ENCODE measurements at regions not wholly inside any gene's neighbourhood (a gene's known extent, or its start where the extent isn't known, plus 50 kb on each side); places are given as distances from the start of the nearest gene placed in this dataset.

DNA sequence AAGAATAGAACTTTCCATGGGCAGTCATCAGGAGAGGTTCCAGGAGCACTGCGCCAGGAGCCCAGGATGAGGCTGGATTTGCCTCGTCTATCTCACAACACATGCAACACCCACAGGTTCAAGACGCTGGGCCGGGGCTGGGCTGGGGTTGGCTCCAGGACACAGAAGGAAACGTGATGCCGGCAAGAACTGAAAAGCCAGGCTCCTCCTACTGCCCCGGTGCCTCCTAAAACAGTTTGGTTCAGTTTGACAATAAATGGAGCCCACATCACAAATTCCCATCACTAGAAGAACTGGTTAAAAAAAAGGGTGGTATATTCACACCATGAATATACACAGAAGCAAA is 75.9 kb downstream of the INHBB start:
- H3K36me3 ChIP-seq (ENCODE audit: control insufficient read depth in 1 of 2, insufficient read depth in 2 of 2, low read depth in 1 of 2, low read length in 2 of 2), result no peaks in the 10 kb centered on the region
- H3K9me3 ChIP-seq (ENCODE audit: control insufficient read depth, low read length), result no peaks in the 10 kb centered on the region
- no peak overlapping the region for H2BK120ac ChIP-seq (ENCODE audit: low read depth, low read length)
- 57% methylated on average over 5 of the region's 7 CpGs for WGBS
- no peak overlapping the region for H4K91ac ChIP-seq (ENCODE audit: low read length)
- no peaks in the 10 kb centered on the region for H3K4me1 ChIP-seq (ENCODE audit: control insufficient read depth, insufficient read depth, low read depth, low read length)
- H4K8ac ChIP-seq (ENCODE audit: low read length), result no peak overlapping the region
- no peak overlapping the region for H3K27ac ChIP-seq (ENCODE audit: low read length, poor library complexity, severe bottlenecking)
- H3K14ac ChIP-seq (ENCODE audit: low read length in 2 of 2), result no peak overlapping the region
- H3K4me2 ChIP-seq (ENCODE audit: low read length, poor library complexity, severe bottlenecking), result no peak overlapping the region
- no peak overlapping the region for H2AFZ ChIP-seq (ENCODE audit: low read depth, low read length)
- H3K18ac ChIP-seq (ENCODE audit: low read depth in 1 of 2, low read length in 2 of 2), result no peak overlapping the region
- H3K79me1 ChIP-seq (replicated peaks; ENCODE audit: low read length, poor library complexity, severe bottlenecking), result no peaks in the 10 kb centered on the region
- H2BK15ac ChIP-seq (ENCODE audit: low read depth, poor library complexity, severe bottlenecking), result no peak overlapping the region
- H3K9ac ChIP-seq (ENCODE audit: low read length), result no peak overlapping the region
- no peak overlapping the region for H3K4ac ChIP-seq (ENCODE audit: low read depth in 1 of 2, low read length in 2 of 2)
- H2BK5ac ChIP-seq (ENCODE audit: low read depth, low read length, poor library complexity, severe bottlenecking), result no peak overlapping the region
- H2AK5ac ChIP-seq (ENCODE audit: low read length, severe bottlenecking), result no peak overlapping the region
- H3K23ac ChIP-seq (ENCODE audit: low read length in 2 of 2), result no peak overlapping the region
- no peak for DNase-seq
- no peak overlapping the region for H3K4me3 ChIP-seq (ENCODE audit: insufficient read depth in 1 of 2, low read depth in 1 of 2, low read length in 2 of 2)
- H3K27me3 ChIP-seq (ENCODE audit: control insufficient read depth in 1 of 2, insufficient read depth in 1 of 2, low read length in 2 of 2), result peaks cover 75 to 85% of the 10 kb centered on the region in 2 experiments
- no peak overlapping the region for H2BK12ac ChIP-seq (ENCODE audit: low read length in 2 of 2)

DNA sequence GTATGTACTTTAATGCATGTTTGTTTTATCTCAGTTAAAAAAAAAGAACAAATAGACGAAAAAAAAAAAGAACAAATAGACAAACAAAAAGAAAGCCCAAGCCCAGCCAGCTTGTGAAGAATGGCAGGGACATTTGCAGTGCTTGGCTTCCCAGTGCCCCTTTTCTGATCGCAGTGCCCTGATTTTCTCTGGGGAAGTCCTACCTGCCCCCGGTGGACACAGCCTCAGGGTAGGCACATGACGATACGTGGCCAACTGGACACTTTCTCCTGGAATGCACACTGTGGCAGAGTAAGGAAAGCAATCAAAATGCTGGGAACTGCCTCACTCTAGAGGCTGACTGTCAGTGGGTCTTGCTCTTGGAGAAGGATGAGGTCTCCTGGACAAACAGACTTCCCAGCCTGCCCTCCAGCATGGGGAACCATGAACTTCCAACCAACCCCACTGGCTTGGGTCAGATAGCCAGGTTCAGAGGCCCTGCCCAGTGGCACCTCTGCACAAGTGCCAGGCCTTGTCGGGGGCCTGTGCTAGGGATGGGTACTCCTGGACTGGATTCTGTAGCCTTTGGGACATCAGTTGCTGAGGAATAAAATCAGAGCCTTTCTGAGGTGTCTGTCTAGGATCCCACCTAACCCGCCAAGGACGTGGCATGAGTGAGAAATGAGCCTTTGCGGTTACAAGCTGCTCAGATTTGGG is 76.7 kb downstream of the INHBB start:
- H3K4ac ChIP-seq (ENCODE audit: low read depth in 1 of 2, low read length in 2 of 2), result no peak overlapping the region
- no peak overlapping the region for H2BK5ac ChIP-seq (ENCODE audit: low read depth, low read length, poor library complexity, severe bottlenecking)
- H3K4me1 ChIP-seq (ENCODE audit: control insufficient read depth, insufficient read depth, low read depth, low read length), result no peaks in the 10 kb centered on the region
- H3K4me2 ChIP-seq (ENCODE audit: low read length, poor library complexity, severe bottlenecking), result no peak overlapping the region
- H3K23ac ChIP-seq (ENCODE audit: low read length in 2 of 2), result no peak overlapping the region
- peaks cover 78 to 89% of the 10 kb centered on the region in 2 experiments for H3K27me3 ChIP-seq (ENCODE audit: control insufficient read depth in 1 of 2, insufficient read depth in 1 of 2, low read length in 2 of 2)
- H3K18ac ChIP-seq (ENCODE audit: low read depth in 1 of 2, low read length in 2 of 2), result no peak overlapping the region
- H3K9me3 ChIP-seq (ENCODE audit: control insufficient read depth, low read length), result no peaks in the 10 kb centered on the region
- H3K4me3 ChIP-seq (ENCODE audit: insufficient read depth in 1 of 2, low read depth in 1 of 2, low read length in 2 of 2), result no peak overlapping the region
- H2BK120ac ChIP-seq (ENCODE audit: low read depth, low read length), result no peak overlapping the region
- no peak overlapping the region for H2AK5ac ChIP-seq (ENCODE audit: low read length, severe bottlenecking)
- no peaks in the 10 kb centered on the region for H3K79me1 ChIP-seq (replicated peaks; ENCODE audit: low read length, poor library complexity, severe bottlenecking)
- no peak overlapping the region for H2BK15ac ChIP-seq (ENCODE audit: low read depth, poor library complexity, severe bottlenecking)
- H4K91ac ChIP-seq (ENCODE audit: low read length), result no peak overlapping the region
- H3K36me3 ChIP-seq (ENCODE audit: control insufficient read depth in 1 of 2, insufficient read depth in 2 of 2, low read depth in 1 of 2, low read length in 2 of 2), result no peaks in the 10 kb centered on the region
- no peak for DNase-seq
- H4K8ac ChIP-seq (ENCODE audit: low read length), result no peak overlapping the region
- WGBS, result 85% methylated on average over 9 of the region's 9 CpGs
- H3K14ac ChIP-seq (ENCODE audit: low read length in 2 of 2), result no peak overlapping the region
- H3K9ac ChIP-seq (ENCODE audit: low read length), result no peak overlapping the region
- H2BK12ac ChIP-seq (ENCODE audit: low read length in 2 of 2), result no peak overlapping the region
- no peak overlapping the region for H2AFZ ChIP-seq (ENCODE audit: low read depth, low read length)
- H3K27ac ChIP-seq (ENCODE audit: low read length, poor library complexity, severe bottlenecking), result no peak overlapping the region

DNA sequence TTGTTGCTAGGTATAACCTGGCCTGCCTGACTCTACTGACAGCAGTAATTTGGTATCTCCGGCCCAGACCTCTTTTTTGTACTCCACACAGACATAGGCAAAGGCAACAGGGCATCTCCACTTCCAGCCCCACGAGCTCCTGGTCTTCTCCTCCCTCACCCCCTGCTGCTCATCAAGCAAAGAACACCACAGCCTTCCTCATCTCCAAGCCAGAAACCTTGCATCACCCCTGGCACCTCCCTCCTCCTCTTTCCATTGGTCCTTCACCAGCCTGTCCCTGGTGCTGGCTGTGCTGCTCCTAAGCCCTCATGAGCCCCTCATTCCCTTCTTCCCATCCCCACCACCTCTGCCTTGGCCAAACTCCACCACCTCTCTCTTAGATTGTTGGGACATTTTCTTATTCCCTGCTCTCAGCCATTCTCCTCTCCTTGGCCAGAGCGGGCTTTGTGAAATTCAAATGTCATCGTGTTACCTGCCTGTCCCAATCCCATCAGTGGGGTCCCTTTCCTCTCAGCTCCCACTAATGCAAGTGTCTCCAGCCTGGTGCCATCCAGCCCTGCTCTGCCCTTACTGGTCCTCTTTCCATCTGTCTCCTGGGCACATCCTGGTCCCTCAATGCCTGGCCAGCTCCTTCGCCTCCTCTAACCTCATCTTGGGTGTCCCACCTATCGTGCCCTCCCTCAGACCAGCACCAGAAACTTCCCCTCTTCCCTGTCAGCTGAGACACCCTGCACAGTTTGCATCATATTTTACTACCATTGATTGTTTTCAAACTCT is 77.4 kb downstream of the INHBB start:
- Histone ChIP-seq H3K36me3 (ENCODE audit: control insufficient read depth in 1 of 2, insufficient read depth in 2 of 2, low read depth in 1 of 2, low read length in 2 of 2) (no peaks in the 10 kb centered on the region), H3K18ac (ENCODE audit: low read depth in 1 of 2, low read length in 2 of 2) (no peak overlapping the region), H3K14ac (ENCODE audit: low read length in 2 of 2) (peak overlapping the region in 1 of 2 experiments; percentile 38), H2BK5ac (ENCODE audit: low read depth, low read length, poor library complexity, severe bottlenecking) (no peak overlapping the region), H3K27me3 (ENCODE audit: control insufficient read depth in 1 of 2, insufficient read depth in 1 of 2, low read length in 2 of 2) (peaks cover 77 to 85% of the 10 kb centered on the region in 2 experiments), H3K4ac (ENCODE audit: low read depth in 1 of 2, low read length in 2 of 2) (no peak overlapping the region), H3K4me2 (ENCODE audit: low read length, poor library complexity, severe bottlenecking) (no peak overlapping the region), H2AFZ (ENCODE audit: low read depth, low read length) (no peak overlapping the region), H3K27ac (ENCODE audit: low read length, poor library complexity, severe bottlenecking) (no peak overlapping the region), H2BK15ac (ENCODE audit: low read depth, poor library complexity, severe bottlenecking) (no peak overlapping the region), H4K91ac (ENCODE audit: low read length) (no peak overlapping the region), H2AK5ac (ENCODE audit: low read length, severe bottlenecking) (no peak overlapping the region), H3K23ac (ENCODE audit: low read length in 2 of 2) (no peak overlapping the region), H2BK120ac (ENCODE audit: low read depth, low read length) (no peak overlapping the region), H3K9ac (ENCODE audit: low read length) (no peak overlapping the region), H4K8ac (ENCODE audit: low read length) (no peak overlapping the region), H3K4me1 (ENCODE audit: control insufficient read depth, insufficient read depth, low read depth, low read length) (no peaks in the 10 kb centered on the region), H3K79me1 (replicated peaks; ENCODE audit: low read length, poor library complexity, severe bottlenecking) (no peaks in the 10 kb centered on the region), H3K9me3 (ENCODE audit: control insufficient read depth, low read length) (no peaks in the 10 kb centered on the region), H3K4me3 (ENCODE audit: insufficient read depth in 1 of 2, low read depth in 1 of 2, low read length in 2 of 2) (no peak overlapping the region), H2BK12ac (ENCODE audit: low read length in 2 of 2) (no peak overlapping the region)
- no peak for DNase-seq
- 71% methylated on average over 6 of the region's 6 CpGs for WGBS

DNA sequence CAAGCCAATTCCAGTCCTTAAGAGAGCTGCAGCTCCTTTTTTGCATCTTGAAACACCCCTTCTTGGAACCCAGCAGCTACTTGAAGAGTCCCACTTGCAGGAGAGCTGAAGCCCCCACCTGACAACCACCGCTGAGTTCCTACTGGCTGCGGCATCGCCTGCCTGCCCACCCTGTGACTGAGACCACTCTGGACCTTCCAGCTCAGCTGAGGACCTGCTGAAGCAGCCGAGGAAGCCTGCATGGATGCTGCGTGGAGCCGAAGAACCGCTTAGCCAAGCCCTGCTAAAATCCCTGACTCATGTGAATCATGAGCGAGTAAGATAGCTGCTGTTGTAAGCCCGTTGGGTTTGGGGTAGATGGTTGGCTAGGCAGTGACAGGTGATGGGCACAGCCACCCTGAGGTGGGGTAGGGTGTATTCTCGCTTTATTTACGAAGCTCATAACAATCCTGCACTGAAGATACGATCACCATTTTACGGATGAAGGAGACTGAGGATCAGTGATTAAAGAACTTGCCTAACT is 78.4 kb downstream of the INHBB start:
- Histone ChIP-seq H4K8ac (ENCODE audit: low read length) (no peak overlapping the region), H2AFZ (ENCODE audit: low read depth, low read length) (no peak overlapping the region)
- 87% methylated on average over 11 of the region's 13 CpGs for WGBS

More for the DNA sequence above, 78.4 kb downstream of the INHBB start:
- no peaks in the 10 kb centered on the region for H3K4me1 ChIP-seq (ENCODE audit: control insufficient read depth, insufficient read depth, low read depth, low read length)
- H3K9me3 ChIP-seq (ENCODE audit: control insufficient read depth, low read length), result no peaks in the 10 kb centered on the region
- H2AK5ac ChIP-seq (ENCODE audit: low read length, severe bottlenecking), result no peak overlapping the region
- peak overlapping the region in 1 of 2 experiments; percentile 6 for H3K4me3 ChIP-seq (ENCODE audit: insufficient read depth in 1 of 2, low read depth in 1 of 2, low read length in 2 of 2)
- no peak overlapping the region for H4K91ac ChIP-seq (ENCODE audit: low read length)
- H3K4ac ChIP-seq (ENCODE audit: low read depth in 1 of 2, low read length in 2 of 2), result no peak overlapping the region
- no peak overlapping the region for H2BK12ac ChIP-seq (ENCODE audit: low read length in 2 of 2)
- H2BK120ac ChIP-seq (ENCODE audit: low read depth, low read length), result no peak overlapping the region
- no peak overlapping the region for H3K27ac ChIP-seq (ENCODE audit: low read length, poor library complexity, severe bottlenecking)
- no peak for DNase-seq
- no peaks in the 10 kb centered on the region for H3K36me3 ChIP-seq (ENCODE audit: control insufficient read depth in 1 of 2, insufficient read depth in 2 of 2, low read depth in 1 of 2, low read length in 2 of 2)
- H3K18ac ChIP-seq (ENCODE audit: low read depth in 1 of 2, low read length in 2 of 2), result no peak overlapping the region
- no peak overlapping the region for H3K4me2 ChIP-seq (ENCODE audit: low read length, poor library complexity, severe bottlenecking)
- H3K27me3 ChIP-seq (ENCODE audit: control insufficient read depth in 1 of 2, insufficient read depth in 1 of 2, low read length in 2 of 2), result peaks cover 73 to 78% of the 10 kb centered on the region in 2 experiments
- H2BK5ac ChIP-seq (ENCODE audit: low read depth, low read length, poor library complexity, severe bottlenecking), result no peak overlapping the region
- no peak overlapping the region for H2BK15ac ChIP-seq (ENCODE audit: low read depth, poor library complexity, severe bottlenecking)
- no peak overlapping the region for H3K23ac ChIP-seq (ENCODE audit: low read length in 2 of 2)
- H3K79me1 ChIP-seq (replicated peaks; ENCODE audit: low read length, poor library complexity, severe bottlenecking), result no peaks in the 10 kb centered on the region
- H3K14ac ChIP-seq (ENCODE audit: low read length in 2 of 2), result peak overlapping the region in 1 of 2 experiments; percentile 10
- no peak overlapping the region for H3K9ac ChIP-seq (ENCODE audit: low read length)

All from mesenchymal stem cell (in vitro differentiated cells and primary cell).